Keratinocyte (primary cell): ENCODE measurements at regions not wholly inside any gene's neighbourhood (a gene's known extent, or its start where the extent isn't known, plus 50 kb on each side); places are given as distances from the start of the nearest gene placed in this dataset.
A peak's percentile ranks its signal among the peaks of the same experiment; 100 is the strongest.

Experiments
- DNase-seq: peaks from one replicate; pipeline ENCODE4 v3.0.0-alpha.2; 2011; ENCODE audit warnings: low read depth, missing footprints, low spot score
- FAIRE-seq: peaks from 2 replicates; lab custom pipeline; 2011; peaks lifted over from hg19 to GRCh38; lab: Jason Lieb, UNC
- H2AFZ ChIP-seq: 2 replicates; pipeline ENCODE4 v1.6.0; 2012; ENCODE audit warnings: low read length, control low read depth, inconsistent platforms; ENCODE audit not compliant: control insufficient read depth
- H3K27ac ChIP-seq: 2 replicates; pipeline ENCODE4 v1.5.1; 2011; ENCODE audit warnings: low read length; ENCODE audit not compliant: control insufficient read depth, insufficient read depth
- H3K27me3 ChIP-seq: 3 replicates; pipeline ENCODE4 v1.6.0; 2011; ENCODE audit warnings: low read length; ENCODE audit not compliant: control insufficient read depth, insufficient read depth; ENCODE audit errors: extremely low read depth
- H3K36me3 ChIP-seq, 2 experiments: 2 replicates in 1 of 2; 3 replicates in 1 of 2; pipeline ENCODE4 v1.5.1; 2011; ENCODE audit warnings: low read length in 2 of 2, mild to moderate bottlenecking in 1 of 2; ENCODE audit not compliant: control insufficient read depth in 2 of 2, insufficient read depth in 2 of 2; ENCODE audit errors: extremely low read depth in 1 of 2
- H3K4me1 ChIP-seq: 3 replicates; pipeline ENCODE4 v1.5.1; 2011; ENCODE audit warnings: low read length; ENCODE audit not compliant: control insufficient read depth, insufficient read depth; ENCODE audit errors: extremely low read depth
- H3K4me2 ChIP-seq: 3 replicates; pipeline ENCODE4 v1.6.0; 2011; ENCODE audit warnings: low read depth, low read length; ENCODE audit not compliant: control insufficient read depth, insufficient read depth; ENCODE audit errors: extremely low read depth
- H3K4me3 ChIP-seq, 3 experiments: fragments of 200-600 bp in 1 of 3; sonication (generic) in 1 of 3; 2 replicates in 2 of 3; 3 replicates in 1 of 3; pipeline ENCODE4 v1.5.1; 2011 to 2016; ENCODE audit warnings: low read length in 3 of 3, mild to moderate bottlenecking in 3 of 3, control low read depth in 2 of 3, inconsistent platforms in 1 of 3, low read depth in 1 of 3, mixed read lengths in 1 of 3, mixed run types in 1 of 3, moderate library complexity in 1 of 3; ENCODE audit not compliant: control insufficient read depth in 2 of 3, insufficient read depth in 2 of 3; ENCODE audit errors: extremely low read depth in 1 of 3
- H3K79me2 ChIP-seq: 2 replicates; pipeline ENCODE4 v1.6.0; 2012; ENCODE audit warnings: low read length; ENCODE audit not compliant: control insufficient read depth, insufficient read depth
- H3K9ac ChIP-seq: 3 replicates; pipeline ENCODE4 v1.6.0; 2011; ENCODE audit warnings: low read length; ENCODE audit not compliant: control insufficient read depth, insufficient read depth; ENCODE audit errors: extremely low read depth
- H3K9me1 ChIP-seq: 3 replicates; pipeline ENCODE4 v1.6.0; 2011; ENCODE audit warnings: low read length; ENCODE audit not compliant: control insufficient read depth, insufficient read depth; ENCODE audit errors: extremely low read depth
- H3K9me3 ChIP-seq: 2 replicates; pipeline ENCODE4 v1.5.1; 2012; ENCODE audit warnings: low read depth, low read length; ENCODE audit not compliant: control insufficient read depth
- H4K20me1 ChIP-seq: 3 replicates; pipeline ENCODE4 v1.6.0; 2011; ENCODE audit warnings: low read length; ENCODE audit not compliant: control insufficient read depth, insufficient read depth; ENCODE audit errors: extremely low read depth
- CTCF ChIP-seq, 3 experiments: IDR thresholded peaks in 1 of 3; conservative IDR thresholded peaks in 1 of 3; optimal IDR thresholded peaks in 1 of 3; 2 replicates in 2 of 3; 3 replicates in 1 of 3; pipeline versions ENCODE3 to v1.5.1; 2011; ENCODE audit warnings: low read length in 3 of 3, mild to moderate bottlenecking in 3 of 3, moderate library complexity in 2 of 3, control low read depth in 1 of 3, inconsistent platforms in 1 of 3; ENCODE audit not compliant: insufficient read depth in 2 of 3; ENCODE audit errors: extremely low read depth in 1 of 3
- EZH2 ChIP-seq: IDR thresholded peaks from one replicate; pipeline ENCODE4 v1.6.1; 2012; ENCODE audit warnings: inconsistent platforms, mild to moderate bottlenecking, low read length, moderate library complexity
- dilution Hi-C: fragments of 300-500 bp; cut with MboI; formaldehyde crosslinking; loops from one replicate; pipeline ENCODE4 v1.7.0; 2020; ENCODE audit warnings: low sequenced_read_pairs; ENCODE audit not compliant: extremely low pct_ligation_motif_present

- H3K9ac ChIP-seq, result peak overlapping the region; percentile 17
- H3K4me2 ChIP-seq, result peak overlapping the region; percentile 46
- peaks cover 68% of the 10 kb centered on the region for H3K4me1 ChIP-seq
- H3K36me3 ChIP-seq, result no peaks in the 10 kb centered on the region
- H3K79me2 ChIP-seq, result no peaks in the 10 kb centered on the region
- dilution Hi-C loops, result no loop called here
- H3K27ac ChIP-seq, result peak overlapping the region; percentile 76
- H4K20me1 ChIP-seq, result no peaks in the 10 kb centered on the region
- TF ChIP-seq EZH2, result no peak
- TF ChIP-seq CTCF (optimal IDR thresholded peaks at IDR 0.05 in 1 of 3, IDR thresholded peaks at IDR 0.05 in 1 of 3, conservative IDR thresholded peaks at IDR 0.05 in 1 of 3; ENCODE audit: extremely low read depth in 1 of 3, insufficient read depth in 2 of 3, low read length in 3 of 3), result no peak
- H3K27me3 ChIP-seq, result no peaks in the 10 kb centered on the region
- H3K4me3 ChIP-seq, result no peak overlapping the region
- H3K9me1 ChIP-seq, result peaks cover 3% of the 10 kb centered on the region
- no peak overlapping the region for H2AFZ ChIP-seq
- no peaks in the 10 kb centered on the region for H3K9me3 ChIP-seq
- peak; percentile 97 for FAIRE-seq
- DNase-seq, result peak; percentile 71
Observed at GRCh38 chr11:94675239-94675638, 92.9 kb upstream of the AMOTL1 start.

- TF ChIP-seq CTCF (optimal IDR thresholded peaks at IDR 0.05 in 1 of 3, IDR thresholded peaks at IDR 0.05 in 1 of 3, conservative IDR thresholded peaks at IDR 0.05 in 1 of 3; ENCODE audit: extremely low read depth in 1 of 3, insufficient read depth in 2 of 3, low read length in 3 of 3) (no peak), EZH2 (no peak)
- Histone ChIP-seq H3K4me2 (peak overlapping the region; percentile 46), H3K27ac (peak overlapping the region; percentile 76)
Observed at GRCh38 chr11:94675813-94676212, 92.3 kb upstream of the AMOTL1 start.

More at GRCh38 chr11:94675813-94676212, 92.3 kb upstream of the AMOTL1 start:
- FAIRE-seq, result no peak
- Histone ChIP-seq H4K20me1 (no peaks in the 10 kb centered on the region), H3K36me3 (no peaks in the 10 kb centered on the region), H3K9me1 (peaks cover 3% of the 10 kb centered on the region), H3K9ac (peak overlapping the region; percentile 17), H3K4me1 (peaks cover 68% of the 10 kb centered on the region), H3K9me3 (no peaks in the 10 kb centered on the region), H3K27me3 (no peaks in the 10 kb centered on the region), H3K79me2 (no peaks in the 10 kb centered on the region), H2AFZ (no peak overlapping the region), H3K4me3 (peak overlapping the region in 1 of 3 experiments; percentile 2)
- no peak for DNase-seq
- dilution Hi-C loops, result no loop called here
